Muscle of back (tissue), 3 donors: ENCODE measurements at regions not wholly inside any gene's neighbourhood (a gene's known extent, or its start where the extent isn't known, plus 50 kb on each side); places are given as distances from the start of the nearest gene placed in this dataset.
A peak's percentile ranks its signal among the peaks of the same experiment; 100 is the strongest.
"Not testable (repeated sequence)": the region's sequence is repeated elsewhere in the genome, so short reads cannot be mapped to it uniquely, and the experiment has no call there.

Experiments
- DNase-seq, 3 donors: peaks; one replicate each; pipeline versions ENCODE4 v3.0.0 to v3.0.0-alpha.2; 2013

GRCh38 chr16:14002416-14002990 is 68.6 kb upstream of the MRTFB start:
- no peak for DNase-seq

- DNase-seq = peak; percentile 54 to 87 (median 63)
These were observed 68.0 kb upstream of the MRTFB start for GRCh38 chr16:14003074-14003570.

GRCh38 chr16:14004031-14004728 is 66.9 kb upstream of the MRTFB start:
- peak in 1 of 3 donors; percentile 31 for DNase-seq

GRCh38 chr16:14004729-14005315 is 66.3 kb upstream of the MRTFB start:
- peak in 1 of 3 donors; percentile 34 for DNase-seq

- DNase-seq = no peak
These were observed 65.8 kb upstream of the MRTFB start for GRCh38 chr16:14005335-14005734.

- peak in 2 of 3 donors; percentile 39 to 81 for DNase-seq
These were observed 63.7 kb upstream of the MRTFB start for GRCh38 chr16:14007450-14007849.

- peak in 1 of 3 donors; percentile 34 for DNase-seq
These were observed 60.1 kb upstream of the MRTFB start for GRCh38 chr16:14011001-14011400.

GRCh38 chr16:14011846-14012245 is 59.3 kb upstream of the MRTFB start:
- DNase-seq = peak in 2 of 3 donors; percentile 66 to 82

GRCh38 chr16:14013145-14013570 is 58.0 kb upstream of the MRTFB start:
- no peak for DNase-seq

- DNase-seq = peak; percentile 90 to 96 (median 90)
These were observed 57.4 kb upstream of the MRTFB start for GRCh38 chr16:14013571-14014283.

GRCh38 chr16:14014284-14014625 is 56.9 kb upstream of the MRTFB start:
- DNase-seq = no peak

- DNase-seq = peak in 1 of 3 donors; percentile 49
These were observed 56.1 kb upstream of the MRTFB start for GRCh38 chr16:14015033-14015432.

GRCh38 chr16:14015461-14015860 is 55.7 kb upstream of the MRTFB start:
- no peak for DNase-seq

GRCh38 chr16:14015948-14016347 is 55.2 kb upstream of the MRTFB start:
- DNase-seq = peak in 2 of 3 donors; percentile 49 to 67

GRCh38 chr16:14016362-14016761 is 54.8 kb upstream of the MRTFB start:
- DNase-seq = not testable (repeated sequence)

- DNase-seq = no peak
These were observed 53.2 kb upstream of the MRTFB start for GRCh38 chr16:14017886-14018285.

- no peak for DNase-seq
These were observed 52.3 kb upstream of the MRTFB start for GRCh38 chr16:14018851-14019250.

- no peak for DNase-seq
These were observed 51.0 kb upstream of the MRTFB start for GRCh38 chr16:14020141-14020540.
